ENCODE measurements at regions not wholly inside any gene's neighbourhood (a gene's known extent, or its start where the extent isn't known, plus 50 kb on each side); places are given as distances from the start of the nearest gene placed in this dataset.
"Not testable (repeated sequence)": the region's sequence is repeated elsewhere in the genome, so short reads cannot be mapped to it uniquely, and the experiment has no call there.

DNA sequence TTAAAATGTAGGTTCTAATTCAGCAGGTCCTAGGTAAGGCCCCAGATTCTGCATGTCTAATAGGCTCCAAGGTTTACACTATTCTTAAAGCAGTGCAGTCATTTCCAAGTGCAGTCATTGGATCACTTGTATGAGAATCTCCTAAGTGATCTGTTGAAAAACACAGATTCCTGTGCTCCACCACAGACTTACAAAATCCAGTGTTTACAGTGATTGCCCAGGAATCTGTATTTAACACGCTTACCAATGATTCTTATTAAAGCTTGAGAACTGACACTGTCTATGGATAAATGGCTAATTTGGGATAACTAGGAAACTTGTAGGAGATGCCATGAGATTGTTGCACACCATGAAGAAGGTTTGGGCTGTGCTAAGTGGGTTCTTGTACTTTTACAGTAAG is 104.6 kb upstream of the PLEKHG1 start:
- no peak for DNase-seq (ENCODE audit: low read depth)

DNA sequence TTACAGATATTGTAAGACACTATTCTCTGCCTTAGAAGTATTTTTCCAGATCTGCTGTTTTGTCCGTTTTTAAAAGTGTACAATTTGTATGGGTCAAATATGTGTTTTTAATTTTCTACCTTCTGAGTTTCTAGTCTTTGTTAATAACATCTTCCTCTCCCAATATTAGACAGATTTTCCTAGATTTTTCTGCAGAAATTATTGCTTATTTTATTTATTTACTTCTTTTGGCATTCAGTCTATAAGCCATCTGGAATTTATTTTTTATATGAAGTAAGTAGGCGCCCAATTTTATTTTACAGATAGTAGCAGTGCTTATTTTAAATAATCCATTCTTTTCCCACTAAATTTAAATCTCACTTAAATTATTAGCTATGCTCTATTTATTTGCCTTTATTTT is 103.1 kb upstream of the PLEKHG1 start:
- H3K4me3 ChIP-seq (ENCODE audit: low read depth, low read length) = no peak overlapping the region
- DNase-seq (ENCODE audit: low read depth) = no peak
- TF ChIP-seq, protein P1, sequence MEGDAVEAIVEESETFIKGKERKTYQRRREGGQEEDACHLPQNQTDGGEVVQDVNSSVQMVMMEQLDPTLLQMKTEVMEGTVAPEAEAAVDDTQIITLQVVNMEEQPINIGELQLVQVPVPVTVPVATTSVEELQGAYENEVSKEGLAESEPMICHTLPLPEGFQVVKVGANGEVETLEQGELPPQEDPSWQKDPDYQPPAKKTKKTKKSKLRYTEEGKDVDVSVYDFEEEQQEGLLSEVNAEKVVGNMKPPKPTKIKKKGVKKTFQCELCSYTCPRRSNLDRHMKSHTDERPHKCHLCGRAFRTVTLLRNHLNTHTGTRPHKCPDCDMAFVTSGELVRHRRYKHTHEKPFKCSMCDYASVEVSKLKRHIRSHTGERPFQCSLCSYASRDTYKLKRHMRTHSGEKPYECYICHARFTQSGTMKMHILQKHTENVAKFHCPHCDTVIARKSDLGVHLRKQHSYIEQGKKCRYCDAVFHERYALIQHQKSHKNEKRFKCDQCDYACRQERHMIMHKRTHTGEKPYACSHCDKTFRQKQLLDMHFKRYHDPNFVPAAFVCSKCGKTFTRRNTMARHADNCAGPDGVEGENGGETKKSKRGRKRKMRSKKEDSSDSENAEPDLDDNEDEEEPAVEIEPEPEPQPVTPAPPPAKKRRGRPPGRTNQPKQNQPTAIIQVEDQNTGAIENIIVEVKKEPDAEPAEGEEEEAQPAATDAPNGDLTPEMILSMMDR (conservative IDR thresholded peaks at IDR 0.05; ENCODE audit: low read depth, low read length) = no peak

More for the DNA sequence above, 104.6 kb upstream of the PLEKHG1 start:
- H3K4me3 ChIP-seq (ENCODE audit: low read depth, low read length) = no peak overlapping the region
- TF ChIP-seq, protein P1 (conservative IDR thresholded peaks at IDR 0.05; ENCODE audit: low read depth, low read length) = no peak

DNA sequence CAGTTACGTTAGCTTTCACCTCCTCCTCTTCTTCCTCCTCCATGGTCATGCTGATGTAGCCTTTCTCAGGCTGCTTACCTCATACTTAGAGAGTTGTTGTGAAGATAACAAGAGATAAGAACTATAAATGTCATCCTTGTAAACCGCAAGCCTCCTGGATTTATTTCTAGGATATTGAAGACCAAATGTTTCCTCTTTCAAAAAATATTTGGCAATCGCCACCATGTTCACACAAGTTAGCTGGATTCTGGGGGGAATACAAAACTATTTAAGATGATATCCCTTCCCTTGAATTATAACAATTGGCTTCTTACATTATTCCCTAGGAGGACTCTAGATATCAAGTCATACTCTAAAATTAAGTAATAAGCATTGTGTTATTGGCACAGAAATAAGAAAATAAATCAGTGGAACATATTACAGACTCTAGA is 99.8 kb upstream of the PLEKHG1 start:
- TF ChIP-seq, protein P1 (conservative IDR thresholded peaks at IDR 0.05; ENCODE audit: low read depth, low read length) = no peak
- H3K4me3 ChIP-seq (ENCODE audit: low read depth, low read length) = no peak overlapping the region
- DNase-seq (ENCODE audit: low read depth) = no peak

DNA sequence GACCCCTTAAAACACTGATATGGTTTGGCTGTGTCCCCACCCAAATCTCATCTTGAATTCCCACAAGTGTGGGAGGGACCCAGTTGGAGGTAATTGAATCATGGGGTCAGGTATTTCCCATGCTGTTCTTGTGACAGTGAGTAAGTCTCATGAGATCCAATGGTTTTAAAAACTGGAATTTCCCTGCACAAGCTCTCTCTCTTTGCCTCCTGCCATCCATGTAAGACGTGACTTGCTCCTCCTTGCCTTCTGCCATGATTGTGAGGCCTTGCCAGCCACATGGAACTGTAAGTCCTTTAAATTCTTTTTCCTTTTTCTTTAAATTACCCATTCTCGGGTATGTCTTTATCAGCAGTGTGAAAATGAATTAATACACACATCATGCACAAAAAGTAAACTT is 99.1 kb upstream of the PLEKHG1 start:
- not testable (repeated sequence) for H3K4me3 ChIP-seq (ENCODE audit: low read depth, low read length); DNase-seq (ENCODE audit: low read depth)

DNA sequence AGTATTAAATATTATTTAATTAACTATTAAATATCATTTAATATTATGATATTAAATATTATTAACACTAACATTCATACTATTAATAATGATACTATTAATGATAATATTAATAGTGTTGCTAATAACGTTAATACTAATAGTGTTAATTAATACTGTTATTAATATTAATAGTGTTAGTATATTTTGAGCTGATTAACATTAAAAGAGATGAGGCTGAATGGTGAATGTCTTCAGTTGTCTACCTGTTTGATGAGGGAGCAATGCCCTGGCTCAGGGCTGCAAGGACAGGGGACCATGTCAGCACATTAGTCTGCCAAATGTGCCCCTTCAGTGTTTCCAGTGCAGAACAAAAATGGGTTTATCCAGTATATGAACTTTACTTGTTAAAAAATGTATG is 96.6 kb upstream of the PLEKHG1 start:
- no peak overlapping the region for H3K4me3 ChIP-seq (ENCODE audit: low read depth, low read length)
- DNase-seq (ENCODE audit: low read depth) = no peak
- TF ChIP-seq, protein P1 (conservative IDR thresholded peaks at IDR 0.05; ENCODE audit: low read depth, low read length) = no peak

DNA sequence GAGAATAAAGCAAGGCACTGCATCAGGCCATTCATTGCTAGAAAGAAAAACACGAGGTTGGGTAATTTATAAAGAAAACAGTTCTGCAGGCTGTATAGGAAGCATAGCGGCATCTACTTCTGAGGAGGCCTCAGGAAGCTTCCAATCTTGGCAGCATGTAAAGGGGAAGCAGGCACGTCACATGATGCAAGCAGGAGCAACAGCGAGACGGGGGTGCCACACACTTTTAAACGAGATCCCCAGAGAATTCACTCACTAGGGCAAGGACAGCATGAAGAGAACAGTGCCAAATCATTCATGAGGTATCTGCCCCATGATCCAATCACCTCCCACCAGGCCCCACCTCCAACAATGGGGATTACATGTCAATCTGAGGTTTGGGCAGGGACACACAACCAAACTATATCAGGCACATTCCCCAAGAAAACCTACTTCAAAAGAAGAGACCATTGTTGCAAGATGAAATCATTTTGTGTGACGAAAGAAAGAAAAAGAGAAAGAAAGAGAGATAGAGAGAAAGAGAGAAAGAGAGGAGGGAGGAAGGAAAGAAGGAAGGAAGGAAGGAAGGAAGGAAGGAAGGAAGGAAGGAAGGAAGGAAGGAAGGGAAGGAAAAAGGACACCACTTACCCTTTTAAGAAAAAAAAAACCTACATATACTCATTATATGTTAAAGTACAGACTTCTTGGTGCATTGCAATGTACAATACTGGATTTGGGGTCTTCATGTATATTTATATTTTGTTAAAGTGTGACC is 95.9 kb upstream of the PLEKHG1 start:
- TF ChIP-seq, protein P1 (conservative IDR thresholded peaks at IDR 0.05; ENCODE audit: low read depth, low read length) = no peak
- H3K4me3 ChIP-seq (ENCODE audit: low read depth, low read length) = no peak overlapping the region
- DNase-seq (ENCODE audit: low read depth) = no peak

DNA sequence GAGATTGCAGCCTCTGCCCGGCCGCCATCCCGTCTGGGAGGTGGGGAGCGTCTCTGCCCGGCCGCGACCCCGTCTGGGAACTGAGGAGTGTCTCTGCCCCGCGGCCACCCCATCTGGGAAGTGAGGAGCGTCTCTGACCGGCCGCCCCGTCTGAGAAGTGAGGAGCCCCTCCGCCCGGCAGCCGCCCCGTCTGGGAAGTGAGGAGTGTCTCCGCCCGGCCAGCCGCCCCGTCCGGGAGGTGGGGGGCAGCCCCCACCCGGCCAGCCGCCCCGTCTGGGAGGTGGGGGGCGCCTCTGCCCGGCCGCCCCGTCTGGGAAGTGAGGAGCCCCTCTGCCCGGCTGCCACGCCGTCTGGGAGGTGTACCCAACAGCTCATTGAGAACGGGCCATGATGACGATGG is 92.3 kb upstream of the PLEKHG1 start:
- not testable (repeated sequence) for H3K4me3 ChIP-seq (ENCODE audit: low read depth, low read length); DNase-seq (ENCODE audit: low read depth)

DNA sequence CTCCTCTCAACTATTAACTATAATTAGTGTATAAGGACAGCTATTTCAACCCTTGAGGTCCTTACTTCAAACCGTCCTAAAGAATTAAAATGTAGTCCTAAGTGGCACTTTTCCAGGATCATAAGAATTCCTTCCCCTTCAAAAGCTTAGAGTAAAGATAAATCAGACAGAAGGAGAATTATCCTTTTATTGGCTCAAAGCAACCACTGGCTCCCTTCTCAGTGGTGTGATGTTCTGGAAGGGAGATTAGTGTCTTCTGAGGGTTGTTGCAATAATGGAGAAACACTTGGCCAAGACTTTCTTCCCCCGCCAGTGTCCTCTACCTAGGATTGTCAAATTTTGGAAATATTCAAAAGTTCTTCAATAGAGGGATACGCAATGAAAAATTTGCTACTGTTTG is 89.1 kb upstream of the PLEKHG1 start:
- DNase-seq (ENCODE audit: low read depth) = no peak
- TF ChIP-seq, protein P1 (conservative IDR thresholded peaks at IDR 0.05; ENCODE audit: low read depth, low read length) = no peak
- no peak overlapping the region for H3K4me3 ChIP-seq (ENCODE audit: low read depth, low read length)

Data from epithelial cell of proximal tubule (primary cell).